Body of pancreas (tissue), 4 donors: ENCODE measurements at regions not wholly inside any gene's neighbourhood (a gene's known extent, or its start where the extent isn't known, plus 50 kb on each side); places are given as distances from the start of the nearest gene placed in this dataset.

Source experiments
- CTCF ChIP-seq, 7 experiments: fragments of 450-650 bp in 4 of 7; fragments of 200-600 bp in 3 of 7; sonication (generic) in 3 of 7; IDR thresholded peaks; one replicate each; pipeline ENCODE4 v1.5.1; 2016 to 2019; ENCODE audit warnings: antibody characterized with exemption in 7 of 7
- POLR2A ChIP-seq, 3 donors: fragments of 450-650 bp; IDR thresholded peaks; one replicate each; pipeline ENCODE4 v1.6.1; 2016; ENCODE audit warnings: antibody characterized with exemption in 3 of 3, mild to moderate bottlenecking in 2 of 3

DNA sequence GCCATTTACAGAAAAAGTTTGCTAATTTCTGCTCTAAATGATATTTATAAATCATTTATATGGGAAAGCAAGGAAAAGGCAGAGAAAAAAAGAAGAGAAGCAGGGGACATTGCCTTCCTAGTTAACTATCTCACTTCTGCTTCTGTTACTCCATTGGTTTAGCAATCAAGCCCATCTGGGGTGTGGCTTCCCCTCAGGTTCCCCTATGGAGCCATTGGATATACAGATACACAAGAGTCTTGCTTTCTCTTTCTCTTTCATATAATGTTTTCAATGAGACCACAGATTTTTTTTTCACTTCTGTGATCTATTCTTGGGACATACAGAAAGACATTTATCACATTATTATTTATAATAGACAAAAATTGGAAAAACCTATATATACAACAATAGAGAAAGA, 105.6 kb upstream of the TOM1L1 start:
- TF ChIP-seq CTCF (IDR thresholded peaks at IDR 0.05): no peak
- no peak for TF ChIP-seq POLR2A (IDR thresholded peaks at IDR 0.05)
